SK-N-SH treated with all-trans-retinoic acid at 6 μM for 48 hours (cell line): ENCODE measurements at regions not wholly inside any gene's neighbourhood (a gene's known extent, or its start where the extent isn't known, plus 50 kb on each side); places are given as distances from the start of the nearest gene placed in this dataset.

Source experiments
- ISL1 ChIP-seq: fragments of 250-450 bp; sonication (Bioruptor Pico); IDR thresholded peaks from 2 replicates; pipeline ENCODE4 v2.1.2; 2022; ENCODE audit warnings: mild to moderate bottlenecking, moderate library complexity
- TF ChIP-seq, protein P1 (sequence below): fragments of 250-450 bp; sonication (Bioruptor Pico); IDR thresholded peaks from 2 replicates; pipeline ENCODE4 v1.8.0; 2020; ENCODE audit warnings: mild to moderate bottlenecking, moderate library complexity, borderline replicate concordance

GRCh38 chr2:237243487-237243886 lies 157.8 kb downstream of the COPS8 start:
- TF ChIP-seq, protein P1, sequence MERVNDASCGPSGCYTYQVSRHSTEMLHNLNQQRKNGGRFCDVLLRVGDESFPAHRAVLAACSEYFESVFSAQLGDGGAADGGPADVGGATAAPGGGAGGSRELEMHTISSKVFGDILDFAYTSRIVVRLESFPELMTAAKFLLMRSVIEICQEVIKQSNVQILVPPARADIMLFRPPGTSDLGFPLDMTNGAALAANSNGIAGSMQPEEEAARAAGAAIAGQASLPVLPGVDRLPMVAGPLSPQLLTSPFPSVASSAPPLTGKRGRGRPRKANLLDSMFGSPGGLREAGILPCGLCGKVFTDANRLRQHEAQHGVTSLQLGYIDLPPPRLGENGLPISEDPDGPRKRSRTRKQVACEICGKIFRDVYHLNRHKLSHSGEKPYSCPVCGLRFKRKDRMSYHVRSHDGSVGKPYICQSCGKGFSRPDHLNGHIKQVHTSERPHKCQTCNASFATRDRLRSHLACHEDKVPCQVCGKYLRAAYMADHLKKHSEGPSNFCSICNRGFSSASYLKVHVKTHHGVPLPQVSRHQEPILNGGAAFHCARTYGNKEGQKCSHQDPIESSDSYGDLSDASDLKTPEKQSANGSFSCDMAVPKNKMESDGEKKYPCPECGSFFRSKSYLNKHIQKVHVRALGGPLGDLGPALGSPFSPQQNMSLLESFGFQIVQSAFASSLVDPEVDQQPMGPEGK (CRISPR knock-in tag), result no peak
- TF ChIP-seq ISL1 (CRISPR knock-in tag), result no peak
